Activated naive CD8-positive, alpha-beta T cell treated with anti-CD3 and anti-CD28 coated beads for 36 hours (primary cell): ENCODE measurements at regions not wholly inside any gene's neighbourhood (a gene's known extent, or its start where the extent isn't known, plus 50 kb on each side); places are given as distances from the start of the nearest gene placed in this dataset.

ENCODE experiments used
- DNase-seq: peaks from one replicate; pipeline ENCODE4 v3.0.0; 2021
- H3K27ac Mint-ChIP-seq: one replicate; pipeline ENCODE4 v1.8.0; 2022; ENCODE audit warnings: mild to moderate bottlenecking, moderate library complexity, mixed read lengths
- H3K27me3 Mint-ChIP-seq: one replicate; pipeline ENCODE4 v1.8.0; 2022; ENCODE audit warnings: mild to moderate bottlenecking, mixed read lengths
- H3K36me3 Mint-ChIP-seq: one replicate; pipeline ENCODE4 v1.8.0; 2021; ENCODE audit warnings: mild to moderate bottlenecking, mixed read lengths
- H3K4me1 Mint-ChIP-seq: one replicate; pipeline ENCODE4 v1.8.0; 2021; ENCODE audit warnings: mixed read lengths
- H3K4me3 Mint-ChIP-seq: one replicate; pipeline ENCODE4 v1.8.0; 2022; ENCODE audit warnings: mild to moderate bottlenecking, moderate library complexity, mixed read lengths
- H3K9me3 Mint-ChIP-seq: one replicate; pipeline ENCODE4 v1.8.0; 2022; ENCODE audit warnings: mixed read lengths

DNA sequence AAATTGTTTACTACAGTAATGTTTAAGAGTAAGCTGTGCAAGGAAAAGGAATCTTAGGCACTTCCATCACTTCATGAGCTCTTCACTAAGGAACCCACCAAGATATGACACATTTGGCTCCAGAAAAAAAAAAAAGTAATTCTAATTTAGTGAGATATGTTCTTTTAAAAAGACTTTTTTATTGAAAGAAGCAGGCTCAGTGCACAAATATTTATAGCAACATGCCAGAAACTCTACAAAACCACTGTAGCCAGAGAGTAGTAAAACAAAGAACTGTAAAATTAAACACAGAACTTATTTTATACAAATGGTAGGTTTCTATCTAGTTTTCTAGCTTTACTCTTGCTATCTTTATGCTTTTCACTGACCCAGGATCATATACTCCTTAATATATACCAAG is 434.6 kb upstream of the ADGRL2 start:
- H3K27me3 Mint-ChIP-seq, result no peaks in the 10 kb centered on the region
- H3K4me1 Mint-ChIP-seq, result no peaks in the 10 kb centered on the region
- no peaks in the 10 kb centered on the region for H3K36me3 Mint-ChIP-seq
- no peak overlapping the region for H3K27ac Mint-ChIP-seq
- H3K4me3 Mint-ChIP-seq, result no peak overlapping the region
- peaks cover 2% of the 10 kb centered on the region for H3K9me3 Mint-ChIP-seq
- no peak for DNase-seq

GRCh38 chr1:81364088-81364487 is 436.6 kb upstream of the ADGRL2 start:
- Mint-ChIP-seq H3K4me1 (no peaks in the 10 kb centered on the region), H3K27ac (no peak overlapping the region), H3K4me3 (no peak overlapping the region), H3K9me3 (peaks cover 2% of the 10 kb centered on the region), H3K27me3 (no peaks in the 10 kb centered on the region), H3K36me3 (no peaks in the 10 kb centered on the region)
- DNase-seq, result no peak

- Mint-ChIP-seq H3K4me3 (no peak overlapping the region), H3K9me3 (peaks cover 3% of the 10 kb centered on the region), H3K4me1 (no peaks in the 10 kb centered on the region), H3K27ac (no peak overlapping the region), H3K27me3 (no peaks in the 10 kb centered on the region), H3K36me3 (no peaks in the 10 kb centered on the region)
- DNase-seq, result no peak
Observed at GRCh38 chr1:81358151-81358550, 442.6 kb upstream of the ADGRL2 start.

- peaks cover under 1% of the 10 kb centered on the region for H3K9me3 Mint-ChIP-seq
- no peak overlapping the region for H3K27ac Mint-ChIP-seq
- H3K4me3 Mint-ChIP-seq, result no peak overlapping the region
- DNase-seq, result no peak
- H3K4me1 Mint-ChIP-seq, result no peaks in the 10 kb centered on the region
- no peaks in the 10 kb centered on the region for H3K36me3 Mint-ChIP-seq
- no peaks in the 10 kb centered on the region for H3K27me3 Mint-ChIP-seq
Observed at GRCh38 chr1:81351864-81352263, 448.9 kb upstream of the ADGRL2 start.

GRCh38 chr1:81349194-81349965 is 451.4 kb upstream of the ADGRL2 start:
- no peaks in the 10 kb centered on the region for H3K9me3 Mint-ChIP-seq
- H3K27ac Mint-ChIP-seq, result no peak overlapping the region
- no peaks in the 10 kb centered on the region for H3K27me3 Mint-ChIP-seq
- H3K36me3 Mint-ChIP-seq, result no peaks in the 10 kb centered on the region
- no peaks in the 10 kb centered on the region for H3K4me1 Mint-ChIP-seq
- H3K4me3 Mint-ChIP-seq, result no peak overlapping the region
- DNase-seq, result no peak

DNA sequence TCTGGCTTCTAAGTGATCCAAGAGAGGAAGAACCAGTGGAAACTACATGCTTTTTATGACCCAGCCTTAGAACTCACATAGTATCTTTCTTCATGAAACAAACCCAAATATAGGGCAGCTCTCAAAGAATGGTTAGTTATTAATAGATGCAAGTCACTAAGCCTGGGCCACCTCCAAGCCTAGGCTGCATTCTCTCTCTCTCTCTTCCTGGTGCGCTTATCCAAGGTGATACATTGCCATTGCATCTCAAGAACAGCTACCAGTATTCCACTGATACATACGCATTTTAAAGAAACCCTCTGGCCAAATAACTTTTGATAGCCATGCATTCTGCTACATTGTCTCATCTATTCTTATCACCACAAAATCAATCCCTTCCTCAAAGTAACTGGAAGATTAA is 455.6 kb upstream of the ADGRL2 start:
- H3K27me3 Mint-ChIP-seq, result no peaks in the 10 kb centered on the region
- no peak overlapping the region for H3K27ac Mint-ChIP-seq
- no peaks in the 10 kb centered on the region for H3K36me3 Mint-ChIP-seq
- no peaks in the 10 kb centered on the region for H3K9me3 Mint-ChIP-seq
- DNase-seq, result no peak
- no peaks in the 10 kb centered on the region for H3K4me1 Mint-ChIP-seq
- no peak overlapping the region for H3K4me3 Mint-ChIP-seq

- no peak overlapping the region for H3K27ac Mint-ChIP-seq
- DNase-seq, result no peak
- no peaks in the 10 kb centered on the region for H3K27me3 Mint-ChIP-seq
- peaks cover 2% of the 10 kb centered on the region for H3K9me3 Mint-ChIP-seq
- no peaks in the 10 kb centered on the region for H3K36me3 Mint-ChIP-seq
- H3K4me3 Mint-ChIP-seq, result no peak overlapping the region
- no peaks in the 10 kb centered on the region for H3K4me1 Mint-ChIP-seq
Observed at GRCh38 chr1:81340239-81340638, 460.5 kb upstream of the ADGRL2 start.

DNA sequence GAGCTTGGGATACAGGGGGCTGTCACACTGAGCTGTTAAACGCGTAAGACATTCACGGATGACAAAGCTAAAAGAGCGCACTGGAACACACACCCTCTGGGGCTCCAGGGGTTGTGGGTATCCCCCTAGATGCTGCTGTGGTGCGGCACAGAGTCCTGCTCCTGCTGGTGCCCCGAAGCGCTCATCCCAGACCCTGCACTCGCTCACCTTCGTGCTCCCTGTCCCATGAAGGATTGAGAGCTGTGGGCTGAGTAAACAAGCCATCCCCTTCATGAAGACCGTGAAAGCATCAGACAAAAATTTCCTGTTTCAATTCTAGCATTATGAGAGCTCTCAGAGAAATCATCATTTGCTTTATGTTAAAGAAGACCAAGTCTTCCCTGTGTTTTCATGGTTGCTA is 463.5 kb upstream of the ADGRL2 start:
- Mint-ChIP-seq H3K4me1 (no peaks in the 10 kb centered on the region), H3K36me3 (no peaks in the 10 kb centered on the region), H3K9me3 (peaks cover 2% of the 10 kb centered on the region), H3K27ac (no peak overlapping the region), H3K4me3 (no peak overlapping the region), H3K27me3 (no peaks in the 10 kb centered on the region)
- DNase-seq, result no peak

- Mint-ChIP-seq H3K27ac (no peak overlapping the region), H3K9me3 (peaks cover 2% of the 10 kb centered on the region), H3K36me3 (no peaks in the 10 kb centered on the region), H3K27me3 (no peaks in the 10 kb centered on the region), H3K4me1 (no peaks in the 10 kb centered on the region), H3K4me3 (no peak overlapping the region)
- DNase-seq, result no peak
Observed at GRCh38 chr1:81335876-81336275, 464.9 kb upstream of the ADGRL2 start.

- no peak overlapping the region for H3K4me3 Mint-ChIP-seq
- no peak for DNase-seq
- no peaks in the 10 kb centered on the region for H3K4me1 Mint-ChIP-seq
- no peaks in the 10 kb centered on the region for H3K36me3 Mint-ChIP-seq
- H3K27me3 Mint-ChIP-seq, result no peaks in the 10 kb centered on the region
- no peaks in the 10 kb centered on the region for H3K9me3 Mint-ChIP-seq
- H3K27ac Mint-ChIP-seq, result no peak overlapping the region
Observed at GRCh38 chr1:81330521-81330920, 470.2 kb upstream of the ADGRL2 start.

DNA sequence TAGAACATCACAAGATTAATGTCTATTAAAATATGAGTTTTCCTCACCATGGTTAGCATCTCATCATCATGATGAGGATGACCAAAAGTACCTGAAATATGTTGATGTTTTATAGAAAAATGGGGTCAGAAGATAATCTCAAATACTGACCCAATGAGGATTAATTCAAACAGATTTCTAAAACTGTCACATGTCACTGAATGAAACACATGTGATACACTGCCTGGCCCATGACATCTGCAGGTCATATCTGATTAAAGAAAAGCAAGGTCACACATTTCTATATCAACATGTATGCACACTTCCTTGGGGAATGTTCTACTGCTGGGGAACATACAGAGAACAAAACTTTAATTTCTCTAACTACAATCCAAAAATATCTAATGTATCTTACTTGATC is 470.6 kb upstream of the ADGRL2 start:
- H3K36me3 Mint-ChIP-seq, result no peaks in the 10 kb centered on the region
- H3K9me3 Mint-ChIP-seq, result no peaks in the 10 kb centered on the region
- H3K27me3 Mint-ChIP-seq, result no peaks in the 10 kb centered on the region
- no peak overlapping the region for H3K4me3 Mint-ChIP-seq
- H3K4me1 Mint-ChIP-seq, result no peaks in the 10 kb centered on the region
- DNase-seq, result no peak
- no peak overlapping the region for H3K27ac Mint-ChIP-seq

GRCh38 chr1:81329041-81329440 is 471.7 kb upstream of the ADGRL2 start:
- no peak for DNase-seq
- no peaks in the 10 kb centered on the region for H3K9me3 Mint-ChIP-seq
- H3K36me3 Mint-ChIP-seq, result no peaks in the 10 kb centered on the region
- no peaks in the 10 kb centered on the region for H3K27me3 Mint-ChIP-seq
- no peak overlapping the region for H3K4me3 Mint-ChIP-seq
- no peak overlapping the region for H3K27ac Mint-ChIP-seq
- H3K4me1 Mint-ChIP-seq, result no peaks in the 10 kb centered on the region

DNA sequence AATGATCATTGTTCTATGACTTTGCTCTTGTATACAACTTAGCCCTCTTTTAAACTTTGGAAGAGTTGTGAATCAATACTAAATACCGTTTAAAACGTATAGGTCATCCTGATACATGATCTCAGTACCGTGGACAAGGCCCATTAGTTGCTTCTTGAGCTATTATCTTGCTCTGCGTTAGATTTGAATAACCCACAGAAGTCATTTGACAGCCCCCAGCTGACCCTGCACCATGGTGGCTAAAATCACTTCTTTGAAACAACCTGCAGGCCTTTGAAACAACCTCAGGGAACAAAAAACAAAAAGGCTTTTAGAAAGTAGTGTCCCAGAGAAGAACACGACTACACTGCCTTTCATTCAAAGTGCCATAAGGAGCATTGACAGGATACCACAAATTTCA is 473.0 kb upstream of the ADGRL2 start:
- H3K27me3 Mint-ChIP-seq, result no peaks in the 10 kb centered on the region
- H3K4me3 Mint-ChIP-seq, result no peak overlapping the region
- H3K27ac Mint-ChIP-seq, result no peak overlapping the region
- H3K9me3 Mint-ChIP-seq, result no peaks in the 10 kb centered on the region
- H3K36me3 Mint-ChIP-seq, result no peaks in the 10 kb centered on the region
- no peak for DNase-seq
- H3K4me1 Mint-ChIP-seq, result no peaks in the 10 kb centered on the region

DNA sequence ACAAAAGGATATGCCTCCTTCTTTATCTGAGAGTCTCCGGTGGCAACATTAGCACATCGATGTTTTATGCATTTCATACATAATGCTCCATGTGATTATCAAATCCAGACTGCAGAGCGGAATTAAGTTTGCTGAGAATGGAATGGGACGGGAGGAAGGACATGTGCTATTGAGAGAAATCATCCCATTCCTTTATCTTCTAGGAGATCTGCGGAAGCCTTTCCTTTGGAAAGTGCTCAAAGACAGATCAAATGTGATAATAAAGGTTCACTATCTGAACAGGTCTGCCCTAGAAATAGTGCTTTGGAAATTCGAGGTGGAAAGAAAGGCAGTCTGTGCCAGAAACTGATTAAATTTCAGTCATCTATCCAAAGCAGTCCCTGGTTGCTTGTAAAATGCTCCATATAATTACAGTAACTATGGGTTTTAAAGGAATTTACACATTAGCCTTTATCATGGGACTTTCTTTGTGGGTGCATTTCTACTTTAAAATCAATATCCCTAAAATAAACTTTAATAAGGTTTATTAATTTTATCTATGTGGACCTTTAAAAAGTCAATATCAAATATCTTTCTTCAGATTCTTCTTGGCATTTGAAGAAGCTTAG is 473.5 kb upstream of the ADGRL2 start:
- Mint-ChIP-seq H3K36me3 (no peaks in the 10 kb centered on the region), H3K4me3 (no peak overlapping the region), H3K9me3 (no peaks in the 10 kb centered on the region), H3K27ac (no peak overlapping the region), H3K27me3 (no peaks in the 10 kb centered on the region), H3K4me1 (no peaks in the 10 kb centered on the region)
- DNase-seq, result no peak

DNA sequence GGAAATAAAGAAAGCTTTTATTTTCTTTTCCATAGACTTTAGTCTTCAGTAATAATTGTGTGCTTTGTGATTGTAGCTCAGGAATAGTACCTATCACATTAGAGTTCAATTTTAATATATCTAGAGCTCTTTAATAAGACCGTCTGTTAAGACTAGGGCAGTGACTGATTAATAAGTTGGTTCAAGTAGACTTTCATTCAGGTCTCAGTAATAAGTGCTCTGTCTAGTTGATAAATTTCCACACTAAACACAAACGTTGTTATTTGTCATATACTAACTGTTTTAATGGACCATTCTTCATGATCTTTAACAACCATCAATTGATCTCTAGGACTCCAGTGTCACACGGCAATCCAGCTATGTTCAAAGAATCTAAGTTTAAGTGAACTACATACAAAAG is 474.5 kb upstream of the ADGRL2 start:
- no peaks in the 10 kb centered on the region for H3K27me3 Mint-ChIP-seq
- H3K9me3 Mint-ChIP-seq, result no peaks in the 10 kb centered on the region
- no peaks in the 10 kb centered on the region for H3K4me1 Mint-ChIP-seq
- no peaks in the 10 kb centered on the region for H3K36me3 Mint-ChIP-seq
- DNase-seq, result no peak
- H3K4me3 Mint-ChIP-seq, result no peak overlapping the region
- H3K27ac Mint-ChIP-seq, result no peak overlapping the region

DNA sequence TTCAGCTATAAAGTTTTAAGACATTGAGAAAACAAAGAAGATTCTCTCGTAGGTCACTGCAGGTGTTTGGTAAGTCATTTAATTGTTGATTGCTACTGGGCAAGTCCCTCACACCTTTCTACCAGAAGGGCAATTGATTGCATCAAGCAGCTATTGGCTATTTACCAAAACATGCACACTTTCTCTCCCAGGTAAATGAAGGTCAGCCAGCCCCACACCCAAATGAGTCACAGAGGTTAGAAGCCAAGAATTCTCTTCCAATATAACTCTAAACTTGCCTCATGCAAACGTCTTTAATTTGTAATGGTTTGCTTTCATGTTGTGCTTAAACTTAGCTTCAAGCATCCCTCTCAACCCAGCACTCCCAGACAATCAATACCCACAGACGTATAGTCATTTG is 475.3 kb upstream of the ADGRL2 start:
- Mint-ChIP-seq H3K27ac (no peak overlapping the region), H3K9me3 (no peaks in the 10 kb centered on the region), H3K4me3 (no peak overlapping the region), H3K36me3 (no peaks in the 10 kb centered on the region), H3K4me1 (no peaks in the 10 kb centered on the region), H3K27me3 (no peaks in the 10 kb centered on the region)
- DNase-seq, result no peak
